HEK293 (cell line): ENCODE measurements at regions not wholly inside any gene's neighbourhood (a gene's known extent, or its start where the extent isn't known, plus 50 kb on each side); places are given as distances from the start of the nearest gene placed in this dataset.
"Not testable (repeated sequence)": the region's sequence is repeated elsewhere in the genome, so short reads cannot be mapped to it uniquely, and the experiment has no call there.

Source experiments
- CTCF ChIA-PET: fragments of 350-600 bp; formaldehyde crosslinking; extraction: SDS; loops from one replicate; lab custom pipeline; 2021; ENCODE audit warnings: antibody characterized with exemption; lab: Yijun Ruan, JAX
- POLR2A ChIA-PET: fragments of 300-600 bp; formaldehyde crosslinking; extraction: SDS; loops from one replicate; lab custom pipeline; 2020; ENCODE audit warnings: antibody characterized with exemption, inconsistent platforms; lab: Yijun Ruan, JAX
- H3K27ac ChIP-seq: fragments of 200-500 bp; sonication (Bioruptor generic); 2 replicates; pipeline ENCODE4 v1.5.1; 2014; ENCODE audit warnings: low read depth, low read length, control low read depth, inconsistent platforms; ENCODE audit errors: extremely low read depth
- H3K36me3 ChIP-seq, 2 experiments: fragments of 200-500 bp in 1 of 2; sonication (Bioruptor generic) in 1 of 2; 1 replicate in 1 of 2; 2 replicates in 1 of 2; pipeline ENCODE4 v1.5.1; 2014 to 2017; ENCODE audit warnings: inconsistent platforms in 2 of 2, low read length in 2 of 2; ENCODE audit not compliant: control insufficient read depth in 2 of 2, insufficient read depth in 1 of 2
- H3K4me1 ChIP-seq: fragments of 200-500 bp; sonication (Bioruptor generic); 2 replicates; pipeline ENCODE4 v1.5.1; 2014; ENCODE audit warnings: mild to moderate bottlenecking, low read length, inconsistent platforms; ENCODE audit not compliant: control insufficient read depth, insufficient read depth
- H3K4me3 ChIP-seq: 2 replicates; pipeline ENCODE4 v1.5.1; 2011; ENCODE audit warnings: low read depth, mild to moderate bottlenecking, control low read depth, low read length, moderate library complexity
- H3K9me3 ChIP-seq: fragments of 200-500 bp; sonication (Bioruptor generic); 2 replicates; pipeline ENCODE4 v1.5.1; 2014; ENCODE audit warnings: low read depth, low read length, inconsistent platforms; ENCODE audit not compliant: control insufficient read depth, insufficient read depth

DNA sequence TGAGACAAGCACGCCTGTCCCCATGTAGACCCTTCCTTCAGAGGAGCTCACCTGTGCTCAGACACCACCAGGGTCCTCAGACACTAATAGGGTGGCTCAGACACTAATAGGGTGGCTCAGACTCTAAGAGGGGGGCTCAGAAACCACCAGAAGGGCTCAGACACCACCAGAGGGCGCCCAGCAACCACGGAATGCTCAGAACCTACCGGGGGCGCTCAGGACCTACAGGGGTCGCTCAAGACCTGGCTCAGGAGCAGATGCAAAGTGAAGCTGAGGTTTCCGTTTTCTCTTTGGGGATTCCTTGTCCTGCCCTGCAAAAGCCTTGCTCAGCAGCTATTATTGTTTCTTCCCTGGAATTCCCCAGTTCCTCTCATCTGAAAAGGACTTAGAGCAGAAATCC, 172.1 kb downstream of the POTEB start:
- H3K36me3 ChIP-seq, H3K27ac ChIP-seq, CTCF ChIA-PET, H3K4me1 ChIP-seq, H3K9me3 ChIP-seq, H3K4me3 ChIP-seq, POLR2A ChIA-PET: not testable (repeated sequence)

DNA sequence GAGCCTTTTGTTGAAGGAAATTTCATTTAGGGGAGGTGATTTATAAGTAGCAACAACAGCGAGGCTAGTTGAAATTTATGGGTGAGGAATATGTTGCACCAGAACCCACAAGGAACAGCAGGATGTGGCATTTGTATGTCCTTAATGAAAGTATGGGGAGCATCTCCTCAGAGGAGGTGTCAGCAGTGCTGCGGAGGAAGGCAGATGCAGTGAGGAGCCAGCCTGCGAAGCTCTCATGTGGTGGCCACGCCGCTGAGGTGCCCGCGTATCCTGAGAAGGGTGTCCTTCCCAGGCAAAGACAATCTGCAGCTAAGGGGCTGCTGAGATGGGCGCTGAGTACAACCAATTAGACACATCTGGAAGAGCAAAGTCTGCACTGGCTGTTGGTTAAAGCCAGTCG, 178.9 kb downstream of the POTEB start:
- H3K9me3 ChIP-seq, H3K36me3 ChIP-seq, H3K4me3 ChIP-seq, CTCF ChIA-PET, H3K4me1 ChIP-seq, H3K27ac ChIP-seq, POLR2A ChIA-PET: not testable (repeated sequence)

DNA sequence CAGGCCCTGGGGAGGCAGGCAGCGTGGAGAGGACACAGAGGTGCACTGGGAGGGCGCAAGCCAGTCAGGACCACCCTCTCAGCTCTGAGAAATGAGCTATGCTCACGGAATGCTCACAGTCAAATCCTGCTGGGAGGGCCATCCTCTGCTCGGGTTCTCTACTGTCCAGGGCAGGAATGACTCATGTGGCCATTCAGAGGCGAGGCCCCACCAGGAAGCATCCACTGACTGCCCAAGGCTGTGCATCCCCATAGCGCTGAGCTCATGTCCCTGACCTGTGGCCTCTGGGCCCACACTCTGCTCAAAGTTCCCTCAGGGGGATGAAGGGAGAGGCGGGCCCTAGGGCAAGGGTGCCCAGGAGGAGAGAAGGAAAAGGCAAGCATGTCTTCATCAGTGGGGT, 182.4 kb downstream of the POTEB start:
- H3K4me3 ChIP-seq, H3K36me3 ChIP-seq, H3K9me3 ChIP-seq, POLR2A ChIA-PET, CTCF ChIA-PET, H3K4me1 ChIP-seq, H3K27ac ChIP-seq: not testable (repeated sequence)

DNA sequence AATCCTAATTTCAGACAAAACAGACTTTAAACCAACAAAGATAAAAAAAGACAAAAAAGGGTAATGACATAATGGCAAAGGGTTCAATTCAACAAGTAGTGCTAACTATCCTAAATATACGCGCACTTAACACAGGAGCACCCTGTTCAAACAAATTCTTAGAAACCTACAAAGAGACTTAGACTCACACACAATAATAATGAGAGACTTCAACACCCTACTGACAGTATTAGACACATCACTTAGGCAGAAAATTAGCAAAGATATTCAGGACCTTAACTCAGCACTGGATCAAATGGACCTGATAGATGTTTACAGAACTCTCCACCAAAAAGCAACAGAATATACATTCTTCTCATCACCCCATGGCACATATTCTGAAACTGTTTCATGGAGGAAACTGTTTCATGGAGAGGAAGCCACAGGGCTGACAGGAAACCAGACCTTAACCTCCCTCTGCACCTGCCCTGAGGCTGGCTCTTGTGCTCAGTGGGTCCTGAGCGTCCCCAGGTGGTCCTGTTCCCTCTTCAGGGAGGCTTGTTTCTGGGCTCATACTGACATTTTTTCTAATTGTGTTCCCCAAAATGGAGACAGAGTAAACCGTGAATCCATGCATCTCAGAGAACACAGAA, 184.9 kb downstream of the POTEB start:
- H3K4me3 ChIP-seq, H3K9me3 ChIP-seq, H3K4me1 ChIP-seq, POLR2A ChIA-PET, H3K27ac ChIP-seq, CTCF ChIA-PET, H3K36me3 ChIP-seq: not testable (repeated sequence)

DNA sequence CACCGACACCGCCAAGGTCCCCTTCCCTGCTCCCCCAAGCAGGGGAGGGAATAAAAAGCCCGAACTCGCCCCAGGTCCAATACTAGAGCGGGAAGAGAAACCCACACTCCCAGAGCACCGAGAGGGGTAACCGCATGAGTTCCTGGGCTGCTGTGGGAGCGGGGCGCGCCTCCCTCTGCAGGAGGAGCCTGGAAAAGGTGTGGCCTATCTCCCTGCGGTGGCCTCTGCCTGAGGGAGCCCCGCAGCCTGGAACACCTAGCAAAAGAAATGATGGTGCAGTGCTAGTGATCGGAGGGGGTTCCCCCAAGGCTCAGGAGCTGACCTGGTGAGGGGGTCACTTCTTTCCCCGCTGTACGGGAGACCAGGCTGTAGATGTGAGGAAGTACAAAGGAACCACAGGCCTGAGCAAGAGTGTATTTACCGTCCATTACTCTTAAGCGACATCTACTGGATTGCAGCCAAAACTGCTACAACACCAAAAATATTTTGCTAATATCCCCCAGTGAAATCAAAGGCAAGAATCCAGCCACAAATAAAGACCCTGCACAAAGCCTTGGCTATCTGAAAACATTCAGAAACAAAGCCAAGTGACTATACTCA, 216.6 kb upstream of the POTEB3 start:
- H3K4me1 ChIP-seq, H3K4me3 ChIP-seq, H3K9me3 ChIP-seq, H3K36me3 ChIP-seq, CTCF ChIA-PET, H3K27ac ChIP-seq, POLR2A ChIA-PET: not testable (repeated sequence)

DNA sequence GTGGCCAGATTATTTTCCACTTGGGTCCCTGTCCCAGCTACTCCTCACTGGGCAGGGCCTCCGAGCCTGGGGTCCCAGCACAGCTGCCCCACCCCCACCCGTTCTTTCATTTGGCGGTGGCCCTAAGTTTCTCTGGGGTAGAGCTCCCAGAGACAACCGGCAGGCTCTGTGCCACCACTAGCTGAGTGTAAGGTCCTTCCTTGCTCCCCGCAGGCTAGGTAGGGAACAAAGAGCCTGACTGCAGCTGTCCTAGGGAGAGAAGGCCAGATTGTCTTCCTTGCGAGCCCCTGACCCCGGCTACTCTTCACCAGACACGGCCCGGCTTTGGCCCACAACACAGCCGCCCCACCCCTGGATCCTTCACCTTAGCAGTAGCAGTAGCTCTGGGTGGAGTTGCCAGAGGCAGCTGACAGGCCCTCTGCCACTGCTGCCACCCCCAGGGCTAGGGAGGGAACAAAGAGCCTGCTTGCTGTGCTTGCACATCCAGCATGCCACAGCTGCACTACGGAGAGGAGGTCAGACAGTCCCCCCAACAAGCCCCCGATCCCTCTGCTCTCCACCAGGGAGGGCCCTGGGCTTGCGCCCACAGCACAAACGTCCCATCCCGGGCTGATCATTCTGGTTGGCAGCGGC, 215.9 kb upstream of the POTEB3 start:
- POLR2A ChIA-PET, H3K9me3 ChIP-seq, CTCF ChIA-PET: not testable (repeated sequence)

DNA sequence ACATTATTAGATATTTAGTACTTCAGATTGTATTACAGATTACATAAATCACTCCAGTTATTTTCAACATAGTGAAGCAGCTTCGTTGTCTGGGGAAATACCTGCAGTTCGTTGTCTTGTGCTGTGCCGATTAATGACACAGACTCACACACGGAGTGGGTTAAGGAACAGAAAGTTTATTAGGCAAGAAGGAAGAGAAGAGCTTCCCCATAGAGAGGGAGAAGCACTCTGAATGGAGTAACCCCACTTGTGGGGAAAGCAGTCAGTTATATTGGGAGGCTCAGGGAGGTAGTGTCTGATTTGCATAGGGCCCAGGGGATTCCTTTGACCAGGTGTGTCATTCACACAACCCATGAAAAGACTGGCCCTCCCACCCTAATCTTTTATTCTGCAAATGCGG, 213.4 kb upstream of the POTEB3 start:
- H3K4me1 ChIP-seq, H3K9me3 ChIP-seq, POLR2A ChIA-PET, CTCF ChIA-PET, H3K36me3 ChIP-seq, H3K27ac ChIP-seq, H3K4me3 ChIP-seq: not testable (repeated sequence)

More for the DNA sequence above, 215.9 kb upstream of the POTEB3 start:
- H3K36me3 ChIP-seq, H3K4me1 ChIP-seq, H3K4me3 ChIP-seq, H3K27ac ChIP-seq: not testable (repeated sequence)

DNA sequence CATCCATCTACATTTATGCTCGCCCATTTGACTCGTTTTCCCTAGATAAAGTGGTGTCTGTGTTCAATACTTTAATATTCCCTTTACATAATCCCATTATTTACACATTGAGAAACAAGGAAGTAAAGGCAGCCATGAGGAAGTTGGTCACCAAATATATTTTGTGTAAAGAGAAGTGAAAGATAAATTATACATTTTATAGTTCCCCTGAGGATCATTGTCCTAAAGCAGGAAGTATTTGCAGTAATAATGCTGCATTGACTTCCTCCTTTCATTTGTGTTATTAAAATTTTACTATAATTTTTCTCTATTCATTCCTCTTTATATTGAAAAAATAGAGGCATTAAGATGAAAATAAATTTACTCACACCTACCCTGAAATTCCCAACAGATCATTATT, 198.5 kb upstream of the POTEB3 start:
- H3K4me3 ChIP-seq, POLR2A ChIA-PET, H3K36me3 ChIP-seq, H3K27ac ChIP-seq, H3K4me1 ChIP-seq, H3K9me3 ChIP-seq, CTCF ChIA-PET: not testable (repeated sequence)

DNA sequence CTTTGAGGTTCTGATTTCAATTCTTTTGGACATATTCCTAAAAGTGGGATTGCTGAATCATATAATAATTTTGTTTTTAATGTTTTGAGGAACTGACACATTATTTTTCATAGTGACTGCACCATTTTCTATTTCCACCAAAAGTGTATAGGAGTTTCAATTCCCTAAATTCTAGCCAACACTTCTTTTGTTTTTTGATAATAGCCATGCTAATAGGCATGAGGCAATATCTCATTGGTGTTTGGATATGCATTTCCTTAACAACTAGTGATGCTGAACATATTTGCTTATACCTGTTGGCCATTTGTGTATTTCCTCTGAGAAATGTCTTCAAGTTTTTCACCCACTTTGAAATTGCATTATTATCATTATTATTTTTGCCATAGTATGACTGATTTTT, 186.4 kb upstream of the POTEB3 start:
- H3K9me3 ChIP-seq, H3K4me3 ChIP-seq, CTCF ChIA-PET, H3K36me3 ChIP-seq, POLR2A ChIA-PET, H3K27ac ChIP-seq, H3K4me1 ChIP-seq: not testable (repeated sequence)

DNA sequence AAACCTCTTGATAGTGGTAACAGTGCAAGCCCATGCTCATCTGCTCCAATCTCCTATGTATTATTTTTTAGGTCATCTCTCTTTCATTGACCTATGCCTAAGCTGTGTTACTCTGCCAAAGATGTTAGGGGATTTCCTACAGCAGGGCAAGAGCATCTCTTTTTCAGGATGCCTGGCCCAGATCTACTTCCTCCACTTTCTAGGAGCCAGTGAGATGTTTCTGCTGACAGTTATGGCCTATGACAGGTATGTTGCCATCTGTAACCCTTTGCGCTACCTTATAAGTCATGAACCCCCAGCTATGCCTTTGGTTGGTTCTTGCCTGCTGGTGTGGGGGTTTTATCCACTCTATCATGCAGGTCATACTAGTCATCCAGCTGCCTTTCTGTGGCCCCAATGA, 168.9 kb upstream of the POTEB3 start:
- H3K4me3 ChIP-seq, CTCF ChIA-PET, H3K27ac ChIP-seq, H3K9me3 ChIP-seq, H3K4me1 ChIP-seq, POLR2A ChIA-PET, H3K36me3 ChIP-seq: not testable (repeated sequence)

DNA sequence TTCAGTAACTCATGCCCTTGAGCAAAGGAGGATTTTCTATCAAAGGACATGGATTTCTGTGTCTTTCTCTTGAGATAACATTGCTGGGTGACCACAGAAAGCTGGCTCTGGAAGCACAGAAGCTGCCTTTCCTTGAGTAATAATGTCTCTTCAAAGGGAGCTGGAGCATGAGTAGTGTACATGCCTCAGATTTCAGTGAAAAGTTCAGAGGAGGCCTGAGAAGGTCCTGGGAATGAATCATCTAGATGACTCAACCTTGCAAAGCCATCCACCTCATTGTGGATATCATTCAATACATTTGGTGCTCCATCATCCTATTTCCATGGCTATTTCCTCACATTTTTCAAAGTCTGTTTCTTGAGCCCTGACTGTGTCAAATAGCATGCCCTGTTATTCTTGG, 125.1 kb upstream of the POTEB3 start:
- H3K27ac ChIP-seq, H3K4me1 ChIP-seq, H3K36me3 ChIP-seq, CTCF ChIA-PET, H3K9me3 ChIP-seq, H3K4me3 ChIP-seq, POLR2A ChIA-PET: not testable (repeated sequence)
